ENCODE measurements at regions not wholly inside any gene's neighbourhood (a gene's known extent, or its start where the extent isn't known, plus 50 kb on each side); places are given as distances from the start of the nearest gene placed in this dataset.
"Not testable (repeated sequence)": the region's sequence is repeated elsewhere in the genome, so short reads cannot be mapped to it uniquely, and the experiment has no call there.

- DNase-seq (ENCODE audit: low spot score): peak; percentile 75
Measured at GRCh38 chr11:11010624-11011127, 152.8 kb upstream of the ZBED5 start.

DNA sequence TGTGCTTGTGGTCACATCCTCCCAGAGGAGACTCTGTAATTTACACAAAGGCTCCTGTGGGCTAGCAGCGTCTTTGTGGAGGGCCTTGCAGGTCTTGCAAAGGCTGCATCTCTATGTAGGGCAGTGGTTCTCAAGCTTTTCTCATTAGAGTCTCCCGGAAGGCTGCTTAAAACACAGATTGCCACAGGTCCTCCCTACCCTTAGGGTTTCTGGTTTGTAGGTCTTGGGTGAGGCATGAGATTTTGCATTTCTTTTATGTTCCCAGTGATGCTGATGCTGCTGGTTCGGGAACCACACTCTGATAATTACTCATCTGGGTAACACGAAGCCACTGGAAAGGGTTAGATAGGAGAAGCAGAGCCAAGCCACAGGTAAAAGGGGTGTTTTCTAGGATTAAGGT lies 151.3 kb upstream of the ZBED5 start:
- no peak for DNase-seq (ENCODE audit: low spot score)

- no peak for DNase-seq (ENCODE audit: low spot score)
Measured at GRCh38 chr11:11004069-11004468, 146.2 kb upstream of the ZBED5 start.

- DNase-seq (ENCODE audit: low spot score): no peak
Measured at GRCh38 chr11:11003226-11003625, 145.4 kb upstream of the ZBED5 start.

GRCh38 chr11:11000579-11001283 lies 142.9 kb upstream of the ZBED5 start:
- DNase-seq (ENCODE audit: low spot score): no peak

GRCh38 chr11:10998674-10999073 lies 140.8 kb upstream of the ZBED5 start:
- DNase-seq (ENCODE audit: low spot score): no peak

DNA sequence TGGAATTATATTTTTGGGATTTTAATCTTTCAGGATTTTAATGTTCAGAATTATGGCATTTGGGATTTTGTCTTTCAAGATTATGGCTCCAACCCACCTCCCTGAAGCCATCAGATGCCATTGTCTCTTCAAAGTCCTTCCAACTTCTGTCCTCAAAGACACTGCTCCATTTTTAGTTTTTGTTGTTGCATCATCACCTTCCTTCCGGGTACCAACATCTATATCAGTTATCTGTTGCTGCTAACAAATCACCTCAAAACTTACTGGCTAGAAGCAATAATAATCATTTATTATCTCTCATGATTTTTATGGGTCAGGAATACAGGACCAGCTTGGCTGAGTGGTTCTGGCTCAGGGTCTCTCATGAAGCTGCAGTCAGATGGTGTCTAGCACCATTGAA lies 138.8 kb upstream of the ZBED5 start:
- DNase-seq (ENCODE audit: low spot score): no peak

GRCh38 chr11:10993640-10994039 lies 135.8 kb upstream of the ZBED5 start:
- no peak for DNase-seq (ENCODE audit: low spot score)

GRCh38 chr11:10993186-10993585 lies 135.3 kb upstream of the ZBED5 start:
- no peak for DNase-seq (ENCODE audit: low spot score)

DNA sequence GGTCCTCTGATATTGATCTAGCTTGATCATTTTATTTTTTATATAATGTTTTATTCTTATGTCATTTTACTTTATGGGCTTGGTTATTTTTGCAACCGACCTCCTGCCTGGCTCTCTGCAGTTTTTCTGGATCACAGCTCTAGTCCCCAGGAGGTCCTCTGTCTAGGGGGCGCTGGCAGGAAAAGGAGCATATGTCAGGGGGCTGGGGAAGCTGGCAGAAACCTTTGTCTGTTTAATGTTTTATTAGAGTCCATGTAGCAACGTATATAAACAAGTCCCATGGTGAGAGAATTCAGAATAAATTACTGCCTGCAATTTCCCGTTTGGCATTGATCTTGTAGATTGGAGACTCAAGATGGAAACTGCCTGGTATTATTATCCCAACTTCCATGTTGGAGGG lies 133.5 kb upstream of the ZBED5 start:
- DNase-seq (ENCODE audit: low spot score): no peak

GRCh38 chr11:10990637-10991193 lies 132.9 kb upstream of the ZBED5 start:
- DNase-seq (ENCODE audit: low spot score): no peak

- DNase-seq (ENCODE audit: low spot score): no peak
Measured at GRCh38 chr11:10990160-10990559, 132.3 kb upstream of the ZBED5 start.

DNA sequence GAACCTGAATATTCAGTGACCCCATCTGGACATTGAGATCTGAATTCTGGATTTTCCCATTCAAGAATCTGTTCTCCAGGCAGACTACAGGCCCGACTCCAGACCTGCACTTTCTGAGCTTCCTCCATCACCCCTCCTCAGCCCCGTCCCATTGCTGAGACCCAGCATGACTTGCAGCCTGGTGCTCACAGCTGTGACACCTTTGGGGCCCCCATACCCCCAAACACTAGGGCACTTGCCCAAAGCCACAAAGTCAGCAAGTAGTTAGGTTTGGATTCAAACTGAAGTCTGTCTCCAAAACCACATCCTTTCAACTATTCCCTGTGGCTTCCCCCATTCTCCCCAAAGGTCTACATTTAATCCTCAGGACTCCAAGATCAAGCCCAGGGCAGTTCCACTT lies 128.2 kb upstream of the ZBED5 start:
- DNase-seq (ENCODE audit: low spot score): no peak

DNA sequence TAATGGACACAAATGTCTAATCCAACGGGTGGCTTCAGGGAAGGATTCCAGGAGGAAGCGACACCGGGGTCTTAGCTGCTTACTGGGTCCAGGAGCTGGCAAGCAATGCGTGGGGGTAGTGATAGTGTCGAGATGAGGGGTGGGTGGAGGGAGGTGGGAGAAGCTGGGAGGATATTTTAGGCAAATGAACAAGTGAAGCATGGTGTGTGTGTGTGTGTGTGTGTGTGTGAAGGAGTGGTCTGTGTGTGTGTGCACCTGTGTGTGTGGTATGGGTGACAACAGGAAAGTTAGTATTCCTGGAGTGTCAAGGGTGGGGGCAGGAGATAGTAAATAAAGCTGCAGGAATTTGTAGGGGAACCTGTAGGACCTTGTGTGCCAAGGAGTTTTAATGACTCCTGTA lies 126.9 kb upstream of the ZBED5 start:
- DNase-seq (ENCODE audit: low spot score): no peak

DNA sequence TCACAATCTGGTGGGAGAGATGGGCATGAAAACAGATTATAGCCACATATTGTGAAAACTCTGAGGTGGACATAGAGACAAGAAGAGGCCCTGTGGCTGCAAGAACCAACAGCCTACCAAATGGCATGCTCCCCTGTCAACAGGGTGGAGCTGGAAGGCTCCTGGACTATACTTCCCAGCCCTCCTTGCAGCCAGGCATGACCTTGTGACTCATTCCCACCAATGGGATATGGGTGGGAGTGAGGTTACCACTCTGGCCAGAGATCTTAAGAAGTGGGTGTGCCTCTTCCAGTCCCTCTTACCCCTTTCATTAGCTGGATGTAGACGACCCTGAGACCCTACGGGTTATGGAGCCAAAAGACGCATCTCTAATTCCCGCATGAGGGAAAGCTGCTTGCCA lies 126.4 kb upstream of the ZBED5 start:
- DNase-seq (ENCODE audit: low spot score): peak; percentile 3

DNA sequence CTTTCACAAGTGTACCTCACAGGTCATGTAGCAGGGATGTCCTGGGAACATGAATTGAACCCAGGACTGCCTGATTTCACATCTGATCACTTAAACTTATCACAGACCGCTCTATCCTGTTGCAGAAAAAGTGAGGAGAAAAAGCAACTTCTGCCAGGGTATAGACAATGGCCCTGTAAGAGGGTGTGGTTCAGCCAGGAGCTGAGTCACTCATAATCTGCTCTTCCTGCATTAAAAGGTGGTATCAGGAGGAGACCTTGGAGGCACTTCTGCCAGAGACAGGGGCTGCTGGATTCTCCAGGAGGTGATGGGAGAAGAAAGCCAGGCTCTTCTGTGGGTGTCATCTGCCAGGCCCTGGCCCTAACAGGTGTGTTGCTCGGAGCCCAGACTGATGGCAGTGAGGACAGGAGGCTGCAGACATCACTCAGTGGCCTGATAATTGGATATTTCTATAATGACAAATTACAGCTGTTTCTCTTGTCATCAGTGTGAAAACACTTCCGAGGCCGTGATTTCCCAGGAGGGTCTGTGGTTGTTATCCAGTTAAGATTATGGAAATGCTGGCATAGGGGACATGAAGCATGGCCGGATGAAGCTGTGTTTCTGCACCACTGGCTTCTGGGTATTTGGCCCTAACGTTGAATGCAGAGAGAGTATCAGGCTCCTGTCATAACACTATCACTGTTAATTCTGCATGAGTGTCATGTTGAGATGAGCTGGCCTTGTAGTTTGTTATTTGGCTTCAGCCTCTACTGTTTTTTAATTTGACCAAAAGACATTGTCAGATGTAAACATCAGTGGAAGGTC lies 125.1 kb upstream of the ZBED5 start:
- no peak for DNase-seq (ENCODE audit: low spot score)

DNA sequence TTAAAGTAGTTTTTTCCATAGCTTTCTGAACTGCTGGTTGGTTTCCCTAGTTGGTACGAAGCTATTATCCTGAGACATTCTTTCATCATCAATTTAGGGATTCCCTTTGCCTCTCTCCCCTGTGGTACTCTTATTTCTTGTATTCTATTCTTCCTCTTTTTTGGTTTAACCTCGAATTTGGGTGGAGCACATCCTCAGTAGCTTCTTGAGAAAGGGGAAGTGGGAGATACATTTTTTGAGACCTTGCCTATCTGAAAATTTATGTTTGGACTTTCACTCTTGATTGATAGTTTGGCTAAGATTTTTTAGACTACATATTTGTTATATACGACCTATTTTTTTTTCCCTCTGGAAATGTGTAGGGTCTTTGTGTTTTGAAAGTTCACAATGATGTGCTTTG lies 121.7 kb upstream of the ZBED5 start:
- no peak for DNase-seq (ENCODE audit: low spot score)

DNA sequence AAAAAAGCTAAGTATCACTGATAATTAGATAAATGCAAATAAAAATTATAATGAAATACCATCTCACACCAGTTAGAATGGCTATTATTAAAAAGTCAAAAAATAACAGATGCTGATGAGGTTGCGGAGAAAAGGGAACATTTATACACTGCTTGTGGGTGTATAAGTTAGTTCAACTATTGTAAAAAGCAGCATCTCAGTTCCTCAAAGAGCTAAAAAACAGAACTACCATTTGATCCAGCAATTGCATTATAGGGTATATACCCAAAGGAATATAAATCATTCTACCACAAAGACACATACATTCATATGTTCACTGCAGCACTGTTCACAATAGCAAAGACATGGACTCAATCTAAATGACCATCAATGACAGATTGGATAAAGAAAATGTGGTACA lies 120.3 kb upstream of the ZBED5 start:
- no peak for DNase-seq (ENCODE audit: low spot score)

DNA sequence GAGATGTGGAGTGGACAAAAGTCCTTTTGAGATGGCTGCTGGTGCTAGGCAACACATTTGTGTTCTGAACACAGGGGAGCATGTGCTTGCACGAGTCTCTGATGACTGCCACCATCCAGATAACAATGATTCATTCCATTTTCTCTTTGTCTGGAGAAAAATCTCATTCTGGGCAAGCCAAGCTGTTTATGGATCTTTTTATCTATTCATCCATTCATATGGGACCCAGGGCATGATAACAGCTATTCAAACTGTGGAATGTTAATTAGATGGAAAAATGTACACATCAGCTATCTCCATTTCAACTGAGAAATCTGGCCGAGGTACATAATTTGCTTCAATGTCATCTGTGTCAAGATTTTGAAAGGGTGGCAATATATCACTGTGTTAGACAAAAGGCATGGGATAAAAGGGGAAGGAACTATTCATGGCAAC lies 117.5 kb upstream of the ZBED5 start:
- no peak for DNase-seq (ENCODE audit: low spot score)

- DNase-seq (ENCODE audit: low spot score): no peak
Measured at GRCh38 chr11:10973416-10973815, 115.6 kb upstream of the ZBED5 start.

GRCh38 chr11:10970926-10971325 lies 113.1 kb upstream of the ZBED5 start:
- no peak for DNase-seq (ENCODE audit: low spot score)

- no peak for DNase-seq (ENCODE audit: low spot score)
Measured at GRCh38 chr11:10969387-10969786, 111.5 kb upstream of the ZBED5 start.

DNA sequence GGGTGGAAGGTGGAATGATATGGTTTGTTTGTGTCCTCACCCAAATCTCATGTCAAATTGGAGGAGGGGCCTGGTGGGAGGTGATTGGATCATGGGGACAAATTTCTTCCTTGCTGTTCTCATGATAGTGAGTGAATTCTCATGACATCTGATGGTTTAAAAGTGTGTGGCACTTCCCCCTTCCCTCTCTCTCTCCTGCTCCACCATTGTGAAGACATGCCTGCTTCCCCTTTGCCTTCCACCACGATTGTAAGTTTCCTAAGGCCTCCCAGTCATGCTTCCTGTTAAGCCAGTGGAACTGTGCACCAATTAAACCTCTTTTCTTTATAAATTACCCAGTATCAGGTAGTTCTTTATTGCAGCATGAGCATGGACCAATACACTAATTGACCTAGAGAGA lies 99.0 kb upstream of the ZBED5 start:
- DNase-seq (ENCODE audit: low spot score): not testable (repeated sequence)
